Activated T-helper 2 cell treated with anti-CD3 and anti-CD28 coated beads, Interferon-gamma antibody, Interleukin-2, Interleukin-4, amounts not matched to agents 10 μg/mL and 5 μg/mL and 100 μg/mL, durations not matched to agents 14 hours and 24 hours and 36 hours (primary cell): ENCODE measurements at regions not wholly inside any gene's neighbourhood (a gene's known extent, or its start where the extent isn't known, plus 50 kb on each side); places are given as distances from the start of the nearest gene placed in this dataset.

Experiments used
- DNase-seq: peaks from one replicate; pipeline ENCODE4 v3.0.0; 2021; ENCODE audit warnings: low spot score
- H3K27ac Mint-ChIP-seq: one replicate; pipeline ENCODE4 v1.8.0; 2021; ENCODE audit warnings: mixed read lengths
- H3K27me3 Mint-ChIP-seq: one replicate; pipeline ENCODE4 v1.8.0; 2021; ENCODE audit warnings: low read depth, mixed read lengths
- H3K36me3 Mint-ChIP-seq: one replicate; pipeline ENCODE4 v1.8.0; 2021; ENCODE audit warnings: low read depth, mixed read lengths
- H3K4me1 Mint-ChIP-seq: one replicate; pipeline ENCODE4 v1.8.0; 2021; ENCODE audit warnings: low read depth, mixed read lengths
- H3K4me3 Mint-ChIP-seq: one replicate; pipeline ENCODE4 v1.8.0; 2021; ENCODE audit warnings: low read depth, mild to moderate bottlenecking, moderate library complexity, mixed read lengths
- H3K9me3 Mint-ChIP-seq: one replicate; pipeline ENCODE4 v1.8.0; 2021; ENCODE audit warnings: mixed read lengths
- intact Hi-C: fragments of 100-400 bp; cut with micrococcal nuclease; formaldehyde crosslinking; loops from one replicate; pipeline ENCODE4 v1.15.1; 2023

GRCh38 chr1:198977909-198978308 is 339.1 kb downstream of the PTPRC start:
- Mint-ChIP-seq H3K4me3 (no peak overlapping the region), H3K36me3 (peaks cover 25% of the 10 kb centered on the region), H3K27me3 (no peaks in the 10 kb centered on the region), H3K4me1 (peaks cover 26% of the 10 kb centered on the region), H3K27ac (no peak overlapping the region), H3K9me3 (peaks cover 35% of the 10 kb centered on the region)
- intact Hi-C loops = loop anchor here (5.0 kb wide), 1 partner anchor 41 kb away; no protein-coding TSS in a partner anchor
- DNase-seq = no peak

GRCh38 chr1:198978523-198978922 is 339.7 kb downstream of the PTPRC start:
- intact Hi-C loops = loop anchor here (5.0 kb wide), 1 partner anchor 41 kb away; no protein-coding TSS in a partner anchor
- H3K9me3 Mint-ChIP-seq = peaks cover 30% of the 10 kb centered on the region
- H3K36me3 Mint-ChIP-seq = peaks cover 20% of the 10 kb centered on the region
- no peak overlapping the region for H3K27ac Mint-ChIP-seq
- H3K4me3 Mint-ChIP-seq = no peak overlapping the region
- H3K4me1 Mint-ChIP-seq = peaks cover 21% of the 10 kb centered on the region
- H3K27me3 Mint-ChIP-seq = no peaks in the 10 kb centered on the region
- DNase-seq = no peak

GRCh38 chr1:198986036-198986435 is 347.2 kb downstream of the PTPRC start:
- no peak overlapping the region for H3K4me3 Mint-ChIP-seq
- intact Hi-C loops = no loop called here
- no peak for DNase-seq
- H3K9me3 Mint-ChIP-seq = peaks cover 9% of the 10 kb centered on the region
- H3K27me3 Mint-ChIP-seq = no peaks in the 10 kb centered on the region
- no peak overlapping the region for H3K27ac Mint-ChIP-seq
- peaks cover 12% of the 10 kb centered on the region for H3K4me1 Mint-ChIP-seq
- H3K36me3 Mint-ChIP-seq = peaks cover 5% of the 10 kb centered on the region

DNA sequence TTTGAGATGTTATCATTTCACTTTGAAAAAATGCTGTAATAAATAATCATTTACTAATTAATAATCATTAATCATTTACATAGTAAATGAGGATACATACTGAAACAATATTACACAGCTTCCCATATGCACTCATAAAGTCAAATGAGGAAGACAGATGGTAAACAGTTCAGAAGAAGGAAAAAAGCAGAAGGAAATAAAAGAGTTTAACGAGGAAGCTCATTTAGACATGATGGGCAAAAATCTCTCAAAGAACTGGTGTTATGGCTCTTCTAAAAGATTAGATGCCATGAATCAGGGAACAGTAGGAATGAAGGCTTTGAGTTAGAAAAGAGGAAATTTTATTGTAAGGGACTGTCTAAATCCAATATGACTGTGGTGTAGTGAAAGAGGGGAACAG is 347.6 kb downstream of the PTPRC start:
- no peak overlapping the region for H3K27ac Mint-ChIP-seq
- no peak overlapping the region for H3K4me3 Mint-ChIP-seq
- no peak for DNase-seq
- intact Hi-C loops = no loop called here
- H3K36me3 Mint-ChIP-seq = peaks cover 5% of the 10 kb centered on the region
- peaks cover 9% of the 10 kb centered on the region for H3K9me3 Mint-ChIP-seq
- peaks cover 9% of the 10 kb centered on the region for H3K4me1 Mint-ChIP-seq
- no peaks in the 10 kb centered on the region for H3K27me3 Mint-ChIP-seq

DNA sequence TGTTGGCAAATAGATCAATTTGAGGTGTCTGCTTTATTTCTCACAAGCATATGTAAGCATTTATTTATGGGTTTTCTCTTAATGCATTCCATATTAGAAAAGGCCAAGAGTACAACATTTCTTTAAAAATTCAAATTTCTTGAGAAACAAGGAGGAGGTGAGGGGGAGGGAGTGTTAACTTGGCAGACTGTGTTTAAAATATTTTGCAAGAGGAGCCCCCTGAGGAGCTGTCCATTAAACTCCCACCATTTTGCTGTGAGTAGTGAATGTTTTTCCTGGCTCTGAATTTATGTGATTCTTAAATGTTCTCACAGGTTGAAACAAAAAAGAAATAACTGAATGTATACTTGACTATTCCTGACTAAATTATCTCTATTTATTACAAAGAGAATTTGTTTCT is 363.8 kb downstream of the PTPRC start:
- intact Hi-C loops = no loop called here
- peaks cover 15% of the 10 kb centered on the region for H3K36me3 Mint-ChIP-seq
- H3K4me1 Mint-ChIP-seq = peaks cover 9% of the 10 kb centered on the region
- H3K27ac Mint-ChIP-seq = no peak overlapping the region
- DNase-seq = no peak
- H3K4me3 Mint-ChIP-seq = no peak overlapping the region
- peaks cover 17% of the 10 kb centered on the region for H3K9me3 Mint-ChIP-seq
- H3K27me3 Mint-ChIP-seq = peaks cover 4% of the 10 kb centered on the region

DNA sequence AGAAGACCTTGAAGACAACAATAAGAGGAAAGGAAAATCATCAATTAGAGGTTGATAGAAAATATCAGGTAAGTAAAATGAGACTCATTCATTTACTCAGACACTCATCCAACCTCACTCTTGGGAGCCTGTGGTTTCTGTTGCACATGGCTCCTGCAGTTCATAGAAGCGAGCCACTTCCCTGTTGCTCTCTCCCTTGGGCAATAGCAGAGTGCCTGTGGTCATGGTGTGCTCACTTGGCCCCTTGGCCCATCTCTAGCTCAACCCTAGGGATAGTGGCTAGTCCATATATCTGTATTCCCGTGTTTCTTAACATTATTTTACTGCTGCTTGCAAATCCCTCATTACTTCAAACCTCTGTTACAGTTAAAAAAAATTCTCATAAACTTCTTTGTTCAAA is 368.6 kb downstream of the PTPRC start:
- peaks cover 44% of the 10 kb centered on the region for H3K4me1 Mint-ChIP-seq
- no peak overlapping the region for H3K4me3 Mint-ChIP-seq
- no peak for DNase-seq
- H3K9me3 Mint-ChIP-seq = peaks cover 17% of the 10 kb centered on the region
- intact Hi-C loops = loop anchor here (5.0 kb wide), 2 partner anchors 50 to 155 kb away; no protein-coding TSS in a partner anchor
- H3K36me3 Mint-ChIP-seq = peaks cover 28% of the 10 kb centered on the region
- peaks cover 3% of the 10 kb centered on the region for H3K27me3 Mint-ChIP-seq
- no peak overlapping the region for H3K27ac Mint-ChIP-seq

- peaks cover 20% of the 10 kb centered on the region for H3K9me3 Mint-ChIP-seq
- intact Hi-C loops = loop anchor here (2.0 to 5.0 kb wide), 4 partner anchors 31 to 153 kb away; no protein-coding TSS in a partner anchor
- DNase-seq = no peak
- peaks cover 47% of the 10 kb centered on the region for H3K4me1 Mint-ChIP-seq
- peak overlapping the region; percentile 64 for H3K27ac Mint-ChIP-seq
- H3K4me3 Mint-ChIP-seq = peak overlapping the region; percentile 35
- H3K36me3 Mint-ChIP-seq = peaks cover 32% of the 10 kb centered on the region
- H3K27me3 Mint-ChIP-seq = no peaks in the 10 kb centered on the region
These were observed 370.6 kb downstream of the PTPRC start for GRCh38 chr1:199009447-199009846.

DNA sequence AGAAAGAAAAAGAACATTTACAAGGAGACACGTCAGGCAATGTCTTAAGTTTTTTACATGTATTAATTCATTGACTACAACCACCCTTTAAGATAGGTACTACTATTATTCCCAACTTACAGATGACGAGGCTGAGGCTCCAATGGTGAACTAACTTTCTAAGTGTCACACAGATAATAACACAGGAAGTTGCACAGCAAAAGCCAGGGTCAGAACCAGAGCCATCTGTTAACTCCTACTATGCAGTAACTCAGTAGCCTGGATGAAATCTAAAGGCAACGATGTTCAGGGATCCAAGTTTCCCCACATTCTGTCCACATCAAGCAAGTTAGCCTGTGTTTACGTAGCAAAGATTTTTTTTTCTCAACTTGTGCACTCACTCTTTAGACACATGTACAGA is 371.7 kb downstream of the PTPRC start:
- Mint-ChIP-seq H3K36me3 (peaks cover 30% of the 10 kb centered on the region), H3K4me1 (peaks cover 52% of the 10 kb centered on the region), H3K27me3 (no peaks in the 10 kb centered on the region), H3K4me3 (no peak overlapping the region), H3K27ac (no peak overlapping the region), H3K9me3 (peaks cover 18% of the 10 kb centered on the region)
- DNase-seq = no peak
- intact Hi-C loops = no loop called here

DNA sequence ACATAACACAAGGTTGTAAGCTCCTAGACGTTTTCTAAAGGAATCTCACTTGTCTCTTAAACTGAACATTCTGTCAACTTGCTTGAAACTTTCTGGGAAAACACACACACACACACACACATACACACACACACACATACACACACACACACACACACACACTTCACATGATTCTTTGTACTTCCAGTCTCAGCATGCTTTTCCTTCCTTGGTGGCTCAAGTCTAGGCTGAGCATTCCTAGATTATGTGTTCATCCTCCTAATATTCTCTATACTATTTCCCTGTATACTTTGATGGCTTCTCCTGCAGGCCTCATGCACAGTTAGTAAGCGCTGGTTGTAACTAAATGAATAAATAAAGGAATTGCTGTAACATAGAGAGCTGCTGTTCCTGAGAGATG is 372.1 kb downstream of the PTPRC start:
- no peak overlapping the region for H3K4me3 Mint-ChIP-seq
- H3K9me3 Mint-ChIP-seq = peaks cover 14% of the 10 kb centered on the region
- no peak for DNase-seq
- no peaks in the 10 kb centered on the region for H3K27me3 Mint-ChIP-seq
- H3K27ac Mint-ChIP-seq = no peak overlapping the region
- intact Hi-C loops = no loop called here
- peaks cover 55% of the 10 kb centered on the region for H3K4me1 Mint-ChIP-seq
- peaks cover 27% of the 10 kb centered on the region for H3K36me3 Mint-ChIP-seq

GRCh38 chr1:199015799-199016198 is 377.0 kb downstream of the PTPRC start:
- Mint-ChIP-seq H3K27me3 (no peaks in the 10 kb centered on the region), H3K4me3 (no peak overlapping the region), H3K27ac (no peak overlapping the region), H3K9me3 (peaks cover 8% of the 10 kb centered on the region), H3K36me3 (peaks cover 14% of the 10 kb centered on the region), H3K4me1 (peaks cover 26% of the 10 kb centered on the region)
- intact Hi-C loops = no loop called here
- no peak for DNase-seq

DNA sequence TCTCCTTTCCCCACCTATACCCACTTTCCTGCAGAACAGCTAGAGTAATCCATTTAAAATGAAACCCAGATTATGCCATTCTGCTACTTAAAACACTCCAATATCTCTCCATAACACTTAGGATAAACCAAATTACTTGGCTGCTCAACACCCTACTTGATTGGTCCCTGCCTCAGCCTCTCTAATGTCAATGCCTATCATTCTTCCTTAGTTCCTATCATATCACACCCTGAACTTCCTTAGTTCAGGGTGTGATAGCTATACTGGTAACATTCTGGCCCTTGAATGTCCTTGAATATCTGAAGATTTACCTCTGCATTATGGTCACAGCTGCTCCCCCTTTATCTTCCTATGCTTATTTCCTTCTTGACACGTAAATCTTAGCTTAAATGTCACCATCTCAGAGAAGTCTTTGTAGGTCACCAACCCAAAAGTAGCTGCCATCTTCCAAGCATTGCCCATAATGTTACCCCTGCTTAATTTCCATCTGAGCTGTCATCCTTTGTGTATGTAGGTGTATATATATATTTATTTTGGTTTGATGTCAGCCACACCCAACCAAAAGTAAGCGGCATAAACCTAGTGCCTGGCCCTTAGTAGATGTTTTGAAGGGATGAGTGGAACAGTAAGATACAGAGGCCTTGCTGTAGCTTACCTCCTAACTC is 379.8 kb downstream of the PTPRC start:
- intact Hi-C loops = no loop called here

GRCh38 chr1:199020051-199020450 is 381.2 kb downstream of the PTPRC start:
- Mint-ChIP-seq H3K4me1 (peaks cover 12% of the 10 kb centered on the region), H3K4me3 (no peak overlapping the region), H3K27me3 (no peaks in the 10 kb centered on the region), H3K27ac (no peak overlapping the region), H3K9me3 (peaks cover 13% of the 10 kb centered on the region), H3K36me3 (peaks cover 8% of the 10 kb centered on the region)
- intact Hi-C loops = no loop called here
- no peak for DNase-seq

More for the DNA sequence above, 379.8 kb downstream of the PTPRC start:
- no peaks in the 10 kb centered on the region for H3K27me3 Mint-ChIP-seq
- DNase-seq = no peak
- H3K36me3 Mint-ChIP-seq = peaks cover 12% of the 10 kb centered on the region
- H3K27ac Mint-ChIP-seq = no peak overlapping the region
- H3K4me1 Mint-ChIP-seq = peaks cover 21% of the 10 kb centered on the region
- H3K9me3 Mint-ChIP-seq = peaks cover 16% of the 10 kb centered on the region
- H3K4me3 Mint-ChIP-seq = no peak overlapping the region

GRCh38 chr1:199020904-199021303 is 382.1 kb downstream of the PTPRC start:
- Mint-ChIP-seq H3K4me3 (no peak overlapping the region), H3K9me3 (peaks cover 17% of the 10 kb centered on the region)

More at GRCh38 chr1:199020904-199021303, 382.1 kb downstream of the PTPRC start:
- Mint-ChIP-seq H3K4me1 (peaks cover 8% of the 10 kb centered on the region), H3K27ac (no peak overlapping the region), H3K36me3 (peaks cover 12% of the 10 kb centered on the region), H3K27me3 (no peaks in the 10 kb centered on the region)
- intact Hi-C loops = no loop called here
- no peak for DNase-seq
